Pulmonary artery endothelial cell (primary cell): ENCODE measurements at regions not wholly inside any gene's neighbourhood (a gene's known extent, or its start where the extent isn't known, plus 50 kb on each side); places are given as distances from the start of the nearest gene placed in this dataset.
"Not testable (repeated sequence)": the region's sequence is repeated elsewhere in the genome, so short reads cannot be mapped to it uniquely, and the experiment has no call there.

Experiments used
- DNase-seq: peaks from one replicate; pipeline ENCODE4 v3.0.0-alpha.2; 2011; ENCODE audit warnings: low read depth, low spot score

DNA sequence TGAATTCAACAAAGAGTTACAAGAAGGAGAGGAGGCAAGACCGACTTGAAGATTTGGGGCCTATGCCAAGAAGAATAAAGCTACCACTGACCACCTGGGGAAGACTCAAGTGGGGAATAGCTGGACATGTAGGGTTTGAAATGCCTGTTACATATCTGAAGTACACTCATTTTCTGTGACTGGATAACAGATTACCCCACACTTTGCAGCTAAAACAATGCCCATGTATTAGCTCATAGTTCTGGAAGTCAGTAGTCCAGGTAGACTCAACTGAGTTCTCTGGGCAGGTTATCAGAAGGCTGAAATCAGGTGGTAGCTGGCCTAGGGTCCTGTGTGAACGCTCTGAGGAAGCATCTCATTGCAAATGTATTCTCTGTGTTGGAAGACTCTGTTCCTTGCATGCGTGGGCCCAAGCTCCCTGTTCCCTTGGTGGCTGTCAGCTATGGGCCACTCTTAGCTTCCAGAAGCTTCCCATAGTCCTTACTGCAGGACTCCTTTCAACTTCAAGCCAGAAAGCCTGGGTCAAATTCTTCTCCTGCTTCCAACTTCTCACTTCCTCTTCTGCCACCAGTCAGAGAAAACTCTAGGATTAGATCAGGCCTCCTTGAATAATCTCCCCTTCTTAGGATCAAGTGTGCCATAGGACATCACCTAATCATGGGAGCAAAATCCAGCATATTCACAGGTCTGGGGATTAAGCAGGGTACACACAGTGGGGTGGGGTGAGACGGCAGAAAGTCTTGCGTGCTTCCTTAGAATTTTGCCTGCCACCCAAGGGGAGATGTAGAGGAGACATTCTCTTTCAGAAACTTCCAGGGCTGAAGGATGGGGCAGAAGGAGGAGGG, 187.8 kb downstream of the SHQ1 start:
- no peak for DNase-seq

DNA sequence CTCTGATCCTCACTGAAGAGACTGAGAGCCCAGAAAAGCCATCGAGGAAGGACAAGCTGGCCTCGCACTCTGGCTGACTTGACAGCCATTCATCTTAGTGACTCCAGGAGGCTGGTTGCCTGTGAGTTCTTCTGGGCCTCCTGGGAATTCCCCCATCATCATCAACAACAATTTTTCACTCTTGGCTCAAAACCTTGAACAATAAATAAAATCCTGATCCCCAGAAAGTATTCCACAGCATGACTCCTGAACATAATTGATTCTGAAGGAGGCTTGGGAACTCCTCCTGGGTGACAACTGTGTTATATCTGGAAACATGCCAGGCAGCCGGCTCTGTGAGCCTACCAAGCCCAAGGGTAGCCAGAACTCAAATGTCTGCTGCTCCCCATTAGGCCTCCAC, 188.6 kb downstream of the SHQ1 start:
- no peak for DNase-seq

DNA sequence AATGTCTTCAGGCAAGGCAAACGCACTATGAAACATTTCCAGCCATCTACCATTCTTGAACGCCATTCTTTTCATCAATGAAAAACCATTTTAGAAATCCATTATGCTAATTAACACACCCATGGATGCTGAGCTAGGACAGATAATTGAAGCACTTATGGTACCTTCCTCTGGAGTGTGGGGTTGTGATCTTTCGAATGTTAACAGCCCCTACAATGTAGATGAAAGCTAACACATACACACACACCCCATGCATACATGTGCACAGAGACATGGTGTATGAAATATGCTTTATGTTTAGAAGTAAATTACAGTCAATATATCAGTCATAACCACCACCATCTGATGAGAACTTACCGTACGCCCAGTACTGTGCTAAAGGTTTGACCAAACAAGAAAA, 189.1 kb downstream of the SHQ1 start:
- no peak for DNase-seq

DNA sequence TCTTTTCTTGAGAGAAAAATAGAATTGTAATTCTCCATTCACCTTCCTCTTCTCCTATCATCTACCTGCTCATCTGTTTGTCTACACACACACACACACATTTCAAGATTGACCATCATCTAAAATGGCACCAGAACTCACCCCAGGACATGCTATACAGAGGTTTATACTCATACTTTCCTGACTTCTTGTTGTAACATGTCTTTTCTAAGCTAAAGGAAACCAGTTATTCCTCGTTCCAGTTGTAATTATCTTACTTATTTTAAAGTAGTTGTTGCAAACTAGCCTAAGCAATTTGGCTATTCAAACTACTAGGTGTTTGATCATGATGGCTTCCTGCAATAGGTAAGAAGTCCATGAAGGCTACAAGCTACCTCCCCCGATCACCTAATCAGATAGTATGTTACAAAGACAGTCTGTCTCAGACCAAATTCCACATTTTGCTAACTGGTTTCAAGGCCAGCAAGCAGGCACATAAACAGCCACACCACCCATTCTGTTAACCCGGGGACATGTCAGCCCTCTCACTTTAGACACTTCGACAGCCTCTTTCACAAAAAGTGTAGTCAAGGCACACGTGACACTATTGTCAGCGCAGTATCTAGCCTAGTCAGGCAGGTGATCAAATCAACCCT, 189.7 kb downstream of the SHQ1 start:
- DNase-seq, result no peak

DNA sequence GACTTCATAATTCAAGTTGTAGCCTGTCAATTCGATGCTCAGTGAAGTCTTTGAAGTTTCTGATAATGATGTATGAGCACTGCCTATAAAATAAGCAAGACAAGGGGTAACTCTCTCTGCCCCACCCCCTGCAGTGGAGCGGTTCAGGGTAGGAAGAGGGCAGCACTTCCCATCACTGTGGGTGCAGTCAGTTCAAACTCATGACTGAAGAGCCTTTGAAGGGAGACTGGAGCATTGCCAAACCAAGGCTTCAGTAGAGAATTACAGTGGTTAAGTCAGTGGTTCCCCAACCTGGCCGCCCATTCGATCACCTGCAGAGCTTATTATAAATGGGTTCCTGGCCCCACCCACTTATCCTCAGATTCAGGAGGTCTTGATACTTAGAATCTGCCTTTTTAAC, 190.6 kb downstream of the SHQ1 start:
- no peak for DNase-seq

DNA sequence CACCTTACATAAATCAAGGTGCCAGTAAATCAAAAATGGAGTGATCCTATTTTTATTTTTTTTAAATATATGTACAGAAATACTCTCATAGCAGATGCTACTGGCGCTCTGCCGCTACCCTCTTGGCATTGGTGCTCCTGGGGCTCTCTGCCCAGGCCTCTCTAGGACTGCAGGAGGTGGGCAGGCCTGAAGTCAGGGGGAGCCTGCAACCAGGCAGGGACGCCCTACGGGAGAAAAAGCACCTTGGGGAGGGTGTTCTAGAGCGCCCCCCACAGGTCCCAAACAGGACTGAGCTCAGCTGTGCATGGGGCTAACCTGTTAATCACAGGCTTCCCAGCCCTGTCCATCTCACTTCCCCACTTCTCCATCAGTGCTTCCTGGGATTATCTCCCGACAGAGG, 192.5 kb downstream of the SHQ1 start:
- no peak for DNase-seq

DNA sequence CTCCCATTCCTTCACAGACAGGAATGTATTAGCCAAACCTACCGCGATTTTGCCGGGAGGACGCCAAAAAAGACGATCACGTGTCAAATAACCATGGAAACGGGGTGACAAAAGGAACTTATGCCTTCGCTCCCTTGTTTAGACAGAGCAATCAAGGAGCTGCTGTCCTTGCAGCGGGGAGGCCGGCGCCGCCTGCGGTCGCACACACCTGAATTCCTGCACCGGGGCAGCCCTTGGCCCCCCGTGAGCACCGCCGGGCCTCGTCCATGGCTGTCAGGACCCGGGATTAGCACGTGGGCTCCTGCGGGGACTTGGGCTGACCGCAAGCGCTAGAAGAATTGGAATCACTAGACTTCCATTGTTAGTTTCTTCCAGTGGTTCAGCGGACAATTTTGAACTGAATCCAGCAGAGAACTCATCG, 193.1 kb downstream of the SHQ1 start:
- no peak for DNase-seq

DNA sequence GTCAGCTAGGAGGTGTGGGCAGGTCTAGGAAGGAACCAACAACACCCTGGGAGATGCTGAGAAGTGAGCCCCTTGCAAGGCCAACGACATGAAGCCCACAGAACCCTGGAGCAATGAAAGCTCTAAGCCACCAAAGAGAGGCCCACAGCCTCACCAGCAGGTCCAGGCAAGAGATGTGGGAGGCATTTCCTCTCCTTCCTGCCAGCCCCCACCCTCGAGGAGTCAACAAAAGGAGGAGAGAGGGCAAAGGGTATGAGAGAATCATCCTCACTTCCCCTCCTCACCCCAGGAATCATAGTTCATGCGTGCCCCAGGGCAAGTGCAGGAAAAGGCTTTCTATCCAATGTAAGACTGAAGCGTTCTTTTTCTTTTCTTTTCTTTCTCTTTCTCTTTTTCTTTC, 195.8 kb downstream of the SHQ1 start:
- DNase-seq, result no peak

DNA sequence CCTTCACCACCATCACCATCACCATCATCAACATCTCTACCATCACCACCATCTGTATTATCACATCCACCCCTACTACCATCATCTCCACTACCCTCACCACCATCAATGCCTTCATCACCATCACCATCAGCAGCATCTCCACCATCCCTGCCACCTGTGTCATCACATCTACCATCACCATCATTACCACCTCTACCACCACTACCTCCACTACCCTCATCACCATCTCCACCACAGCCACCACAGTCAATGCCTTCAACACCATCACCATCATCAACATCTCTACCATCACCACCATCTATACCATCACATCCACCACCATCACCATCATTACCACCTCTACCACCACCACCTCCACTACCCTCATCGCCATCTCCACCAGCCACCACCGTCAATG, 196.7 kb downstream of the SHQ1 start:
- DNase-seq, result no peak

DNA sequence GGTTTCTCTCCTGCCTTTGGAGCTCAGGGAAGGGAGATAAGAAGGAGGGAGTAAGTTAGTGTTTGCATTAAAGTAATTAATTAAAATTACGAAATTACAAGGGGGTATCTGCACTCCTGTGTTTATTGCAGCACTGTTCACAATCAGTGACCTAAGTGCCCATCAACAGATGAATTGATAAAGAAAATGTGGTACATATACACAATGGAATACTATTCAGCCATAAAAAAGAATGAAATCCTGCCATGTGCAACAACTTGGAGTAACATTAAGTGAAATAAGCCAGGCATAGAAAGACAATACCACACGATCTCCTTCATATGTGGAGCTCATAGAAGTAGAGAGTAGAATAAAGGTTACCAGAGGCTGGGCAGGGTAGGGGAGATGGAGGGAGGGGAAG, 202.0 kb downstream of the SHQ1 start:
- no peak for DNase-seq

DNA sequence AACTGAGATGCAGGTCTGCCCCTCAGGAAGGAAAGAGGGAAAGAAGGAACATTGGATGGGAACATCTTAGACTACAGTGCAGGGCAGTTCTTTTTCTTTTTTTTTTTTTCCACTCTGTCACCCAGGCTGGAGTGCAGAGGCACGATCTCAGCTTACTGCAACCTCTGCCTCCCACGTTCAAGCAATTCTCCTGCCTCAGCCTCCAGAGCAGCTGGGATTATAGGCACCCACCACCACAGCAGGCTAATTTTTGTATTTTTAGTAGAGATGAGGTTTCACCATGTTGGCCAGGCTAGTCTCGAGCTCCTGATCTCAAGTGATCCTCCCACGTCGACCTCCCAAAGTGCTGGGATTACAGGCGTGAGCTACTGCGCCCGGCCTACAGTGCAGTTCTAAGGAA, 204.6 kb downstream of the SHQ1 start:
- DNase-seq, result not testable (repeated sequence)

DNA sequence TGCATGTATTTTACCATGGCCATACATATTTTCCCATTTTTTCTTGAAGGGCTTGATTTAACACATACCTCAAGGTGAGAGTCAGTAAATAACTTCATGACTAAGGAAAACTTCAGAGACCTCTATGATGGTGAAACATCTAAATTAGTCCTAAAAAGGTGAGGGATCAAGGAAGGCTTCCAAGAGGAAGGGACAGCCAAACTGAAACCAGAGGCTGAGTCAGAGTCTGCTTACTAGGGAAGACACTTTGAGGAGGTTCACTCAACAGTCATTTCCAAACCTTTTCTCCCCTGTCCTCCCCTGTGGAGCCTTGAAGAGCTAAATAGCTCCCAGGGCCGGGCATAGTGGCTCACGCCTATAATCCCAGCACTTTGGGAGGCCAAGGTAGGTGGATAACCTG, 206.6 kb downstream of the SHQ1 start:
- DNase-seq, result no peak

DNA sequence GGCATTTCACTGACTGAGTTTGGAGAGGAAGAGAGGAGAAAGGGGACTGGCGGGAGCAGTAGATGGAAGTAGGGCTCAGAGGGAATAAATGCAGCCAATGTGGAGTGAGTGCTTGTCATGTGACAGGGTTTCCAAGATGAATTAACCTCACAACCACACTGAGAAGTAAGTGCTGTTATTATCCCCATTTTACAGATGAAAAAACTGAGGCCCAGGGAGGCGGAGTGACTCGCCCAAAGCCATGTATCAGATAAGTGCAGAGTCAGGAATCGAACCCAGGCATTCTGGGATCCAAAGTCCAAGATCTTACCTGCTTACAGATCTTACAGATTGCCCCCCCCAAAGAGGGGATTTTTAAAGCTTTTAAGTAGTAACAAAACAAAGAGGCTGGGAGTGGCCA, 207.2 kb downstream of the SHQ1 start:
- no peak for DNase-seq

DNA sequence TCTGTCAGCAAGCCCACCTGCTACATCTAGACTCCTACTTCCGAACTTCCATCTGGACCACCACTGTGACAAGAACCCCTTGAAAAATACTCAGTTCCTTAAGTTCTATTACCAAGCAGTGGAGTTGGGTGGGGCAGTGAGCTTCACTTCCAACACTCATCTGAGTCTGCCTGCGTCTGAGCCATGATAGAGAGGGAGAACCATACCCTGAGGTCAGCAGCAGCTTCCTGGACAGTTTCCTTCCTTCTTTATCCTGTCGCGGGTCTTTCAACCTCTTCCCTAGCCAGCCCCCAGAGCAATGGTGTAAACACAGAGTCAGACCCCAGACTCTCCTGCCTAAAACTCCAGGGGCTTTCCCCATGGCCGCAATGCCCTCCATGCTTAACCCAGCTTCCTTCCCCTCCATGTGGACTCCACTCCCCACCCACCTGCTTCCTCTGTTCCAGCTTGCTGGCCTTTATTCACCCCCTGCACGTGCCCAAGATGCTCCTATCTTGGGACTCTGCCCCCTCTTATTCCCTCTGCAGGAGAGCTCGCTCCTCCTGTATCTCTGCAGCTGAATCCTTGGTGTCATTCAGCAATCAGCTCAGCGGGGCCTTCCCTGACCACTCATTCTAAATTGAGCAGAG, 211.2 kb downstream of the SHQ1 start:
- no peak for DNase-seq

DNA sequence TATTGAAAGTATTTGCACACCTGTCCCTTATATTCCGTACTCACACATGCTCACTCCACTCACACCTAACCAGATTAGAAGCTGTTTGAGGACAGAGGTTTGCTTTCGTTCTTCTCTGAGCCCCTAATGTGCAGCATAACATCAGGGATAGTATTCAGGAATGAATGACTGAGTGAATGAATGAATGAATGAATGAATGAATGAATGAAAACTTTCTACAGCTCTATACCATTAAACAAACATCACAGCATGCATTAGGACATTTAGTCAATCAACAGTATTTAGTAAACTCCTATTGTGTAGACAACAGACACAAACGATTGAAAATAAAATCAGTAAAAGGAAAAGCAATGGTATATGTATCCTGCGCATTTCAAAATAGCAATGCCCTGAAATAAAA, 212.7 kb downstream of the SHQ1 start:
- no peak for DNase-seq

DNA sequence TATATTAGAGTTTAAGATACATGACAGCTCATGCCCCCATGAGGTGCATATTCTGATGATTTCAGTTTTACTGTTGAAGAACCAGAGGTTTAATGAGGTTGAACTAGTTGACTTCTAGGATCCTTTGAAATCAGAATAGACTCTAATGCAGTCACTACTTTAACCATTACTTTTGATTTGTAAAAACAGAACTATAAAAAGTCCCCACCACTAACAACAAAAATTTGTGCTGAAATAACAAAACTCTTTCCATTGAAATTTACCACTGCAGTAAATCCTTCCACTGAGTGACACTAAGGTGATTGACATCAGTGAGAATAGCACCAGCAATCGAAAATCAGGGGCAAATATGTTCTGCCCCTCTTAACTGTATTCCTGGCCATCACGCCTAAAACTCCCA, 214.1 kb downstream of the SHQ1 start:
- DNase-seq, result no peak

DNA sequence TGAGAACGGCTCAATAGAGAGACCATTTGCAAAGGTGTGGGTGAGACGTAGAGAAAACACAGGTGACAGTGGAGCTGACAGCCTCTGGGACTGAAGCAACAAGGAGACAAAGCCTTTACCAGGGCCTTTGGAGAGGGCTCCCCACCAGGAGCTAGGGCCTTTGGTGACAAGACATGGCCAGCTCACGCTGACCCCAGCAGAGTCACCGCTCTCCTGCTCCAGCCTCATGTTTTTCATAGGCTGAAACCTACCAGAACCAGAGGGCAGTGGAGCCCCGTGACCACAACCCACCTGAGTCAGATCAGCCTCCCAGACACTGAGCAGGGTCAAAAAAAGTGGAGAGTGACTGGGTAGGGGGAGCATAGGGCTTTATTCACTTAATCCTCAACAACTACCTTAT, 214.7 kb downstream of the SHQ1 start:
- DNase-seq, result no peak

DNA sequence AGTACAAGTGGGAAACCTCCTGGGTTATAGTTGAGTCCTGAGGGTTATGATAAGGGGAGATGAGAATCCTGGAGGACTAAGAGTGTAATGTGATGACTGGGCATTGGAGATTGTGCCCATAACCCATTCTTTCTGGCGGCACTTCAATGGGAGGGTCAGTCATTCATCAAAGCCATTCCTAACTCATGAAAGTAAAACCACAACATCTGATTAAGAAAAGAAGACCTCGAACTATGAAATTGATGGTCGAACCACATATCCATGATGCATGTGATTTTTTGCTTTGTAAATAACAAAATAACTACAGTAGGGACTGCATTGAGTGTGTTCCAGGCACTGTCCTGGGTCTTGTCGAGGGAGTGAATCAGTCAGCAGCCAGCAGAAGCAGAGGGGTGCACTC, 215.1 kb downstream of the SHQ1 start:
- DNase-seq, result no peak

DNA sequence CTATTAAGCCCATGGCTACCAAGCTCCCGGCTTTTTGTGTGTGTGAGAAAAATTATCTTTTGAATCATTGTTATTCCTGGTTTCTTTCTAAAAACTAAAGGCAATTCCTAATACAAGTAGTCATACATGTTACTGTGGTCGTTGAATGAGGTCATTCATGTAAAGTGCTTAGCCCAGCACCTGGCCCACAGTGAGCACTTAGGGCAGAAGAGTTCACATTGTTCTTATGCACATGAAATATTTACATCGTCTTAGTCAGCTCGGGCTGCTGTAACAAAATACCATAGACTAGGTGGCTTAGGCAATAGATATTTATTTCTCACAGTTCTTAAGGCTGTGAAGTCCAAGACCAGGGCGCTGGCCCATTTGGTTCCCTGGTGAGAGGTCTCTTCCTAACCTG, 216.1 kb downstream of the SHQ1 start:
- no peak for DNase-seq

DNA sequence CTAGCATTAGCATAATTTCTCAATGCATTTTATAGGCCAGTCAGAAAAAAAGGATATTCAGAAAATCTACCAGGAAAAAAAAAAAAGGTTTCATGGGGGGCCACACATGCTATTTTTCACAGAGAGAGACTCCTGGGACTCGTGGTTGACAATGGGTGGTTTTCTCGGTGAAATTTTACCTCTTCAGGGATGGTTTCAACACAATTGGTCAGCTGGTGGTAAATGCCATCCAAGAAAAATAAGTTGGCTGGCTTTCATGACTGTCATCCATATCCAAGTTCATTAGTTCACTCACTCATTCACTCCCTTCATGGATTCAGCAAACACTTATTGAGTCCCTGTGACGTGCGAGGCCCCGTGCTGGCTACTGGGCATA, 217.3 kb downstream of the SHQ1 start:
- DNase-seq, result no peak

DNA sequence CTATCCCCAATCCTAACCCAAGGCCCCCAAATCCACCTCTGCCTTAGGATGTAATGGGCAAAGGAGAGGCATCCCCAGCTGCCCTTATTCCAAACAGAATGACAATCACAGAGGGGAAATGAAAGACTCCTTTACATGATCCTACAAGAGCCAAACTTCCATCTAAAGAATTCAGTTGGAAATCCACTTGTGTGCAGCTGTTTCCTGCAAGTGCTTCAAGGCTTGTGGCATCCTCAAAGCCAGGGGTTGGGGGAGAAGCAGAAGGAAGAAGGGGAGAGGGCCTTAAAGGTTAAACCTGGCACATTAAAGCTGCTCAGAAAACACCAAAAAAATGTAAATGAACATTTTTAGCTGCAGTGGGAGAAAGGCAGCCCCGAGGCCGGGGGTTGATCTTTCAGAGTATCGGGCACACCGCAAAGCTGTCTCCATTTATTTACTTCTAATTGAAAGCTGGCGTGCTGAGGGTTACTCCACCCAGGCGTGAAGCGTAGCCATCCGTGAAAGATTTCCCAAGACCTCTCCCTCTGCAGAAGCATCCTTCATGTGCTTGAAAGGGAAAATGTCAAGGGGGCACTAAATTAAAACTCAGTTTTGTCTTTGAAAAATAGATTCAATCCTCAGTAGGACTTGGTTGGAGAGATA, 217.8 kb downstream of the SHQ1 start:
- no peak for DNase-seq

DNA sequence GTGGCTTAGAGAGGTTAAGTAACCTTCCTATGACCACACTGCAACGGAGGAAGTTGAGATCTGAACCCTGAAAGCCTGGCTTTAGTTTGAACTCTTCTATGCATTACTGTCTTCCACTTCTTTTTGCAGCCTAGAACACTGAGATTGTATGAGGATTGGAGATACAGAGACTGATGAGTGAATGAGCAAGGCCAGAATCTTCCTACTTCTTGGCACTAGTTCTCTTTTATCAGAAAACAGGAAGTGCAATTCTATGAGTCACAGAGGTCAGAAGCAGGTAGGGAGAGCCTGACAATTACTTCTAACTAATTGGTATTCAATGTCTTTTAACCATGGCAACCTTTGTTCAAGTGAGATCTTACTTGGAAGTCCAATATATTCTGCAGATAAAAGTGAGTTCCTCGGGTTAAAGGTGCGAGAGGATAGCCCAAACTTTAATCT, 219.0 kb downstream of the SHQ1 start:
- DNase-seq, result no peak
